ENCODE measurements at regions not wholly inside any gene's neighbourhood (a gene's known extent, or its start where the extent isn't known, plus 50 kb on each side); places are given as distances from the start of the nearest gene placed in this dataset.

DNA sequence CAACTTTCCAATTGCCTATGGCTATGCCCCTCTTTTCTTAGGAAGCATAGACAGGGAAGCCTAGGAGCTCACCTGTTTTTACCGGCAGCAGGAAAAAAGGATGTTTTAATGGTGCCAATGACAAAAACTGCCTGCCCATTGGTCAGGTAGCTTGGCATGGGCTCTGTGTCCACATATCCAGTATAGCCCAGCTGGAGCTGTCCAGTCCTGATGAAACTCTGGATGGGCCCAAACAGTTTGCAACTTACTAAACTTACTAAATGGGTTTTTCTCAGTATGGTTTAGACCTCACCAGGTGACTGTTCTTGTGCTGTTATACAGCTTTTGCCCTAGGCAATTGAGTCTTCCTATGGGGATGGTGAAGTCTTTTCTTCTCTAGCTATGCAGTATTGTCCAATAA lies 711.2 kb downstream of the AMY1C start:
- TF ChIP-seq, protein P1, sequence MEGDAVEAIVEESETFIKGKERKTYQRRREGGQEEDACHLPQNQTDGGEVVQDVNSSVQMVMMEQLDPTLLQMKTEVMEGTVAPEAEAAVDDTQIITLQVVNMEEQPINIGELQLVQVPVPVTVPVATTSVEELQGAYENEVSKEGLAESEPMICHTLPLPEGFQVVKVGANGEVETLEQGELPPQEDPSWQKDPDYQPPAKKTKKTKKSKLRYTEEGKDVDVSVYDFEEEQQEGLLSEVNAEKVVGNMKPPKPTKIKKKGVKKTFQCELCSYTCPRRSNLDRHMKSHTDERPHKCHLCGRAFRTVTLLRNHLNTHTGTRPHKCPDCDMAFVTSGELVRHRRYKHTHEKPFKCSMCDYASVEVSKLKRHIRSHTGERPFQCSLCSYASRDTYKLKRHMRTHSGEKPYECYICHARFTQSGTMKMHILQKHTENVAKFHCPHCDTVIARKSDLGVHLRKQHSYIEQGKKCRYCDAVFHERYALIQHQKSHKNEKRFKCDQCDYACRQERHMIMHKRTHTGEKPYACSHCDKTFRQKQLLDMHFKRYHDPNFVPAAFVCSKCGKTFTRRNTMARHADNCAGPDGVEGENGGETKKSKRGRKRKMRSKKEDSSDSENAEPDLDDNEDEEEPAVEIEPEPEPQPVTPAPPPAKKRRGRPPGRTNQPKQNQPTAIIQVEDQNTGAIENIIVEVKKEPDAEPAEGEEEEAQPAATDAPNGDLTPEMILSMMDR (IDR thresholded peaks at IDR 0.05; ENCODE audit: low read depth, low read length, missing input control), result no peak
- TF ChIP-seq SP1 (IDR thresholded peaks at IDR 0.05), result no peak
- TF ChIP-seq, protein P2, sequence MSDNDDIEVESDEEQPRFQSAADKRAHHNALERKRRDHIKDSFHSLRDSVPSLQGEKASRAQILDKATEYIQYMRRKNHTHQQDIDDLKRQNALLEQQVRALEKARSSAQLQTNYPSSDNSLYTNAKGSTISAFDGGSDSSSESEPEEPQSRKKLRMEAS (IDR thresholded peaks at IDR 0.05), result no peak
- no peak for TF ChIP-seq GABPA (IDR thresholded peaks at IDR 0.05 in 1 of 2, conservative IDR thresholded peaks at IDR 0.05 in 1 of 2)
- TF ChIP-seq TAF1 (conservative IDR thresholded peaks at IDR 0.05), result no peak
- no peak for TF ChIP-seq RAD21 (IDR thresholded peaks at IDR 0.05)
- TF ChIP-seq EGR1 (IDR thresholded peaks at IDR 0.05; ENCODE audit: low read depth in 2 of 2), result no peak
- TF ChIP-seq JUND (IDR thresholded peaks at IDR 0.05), result no peak
- no peak for TF ChIP-seq HNF4G (IDR thresholded peaks at IDR 0.05)
- TF ChIP-seq, protein P3, sequence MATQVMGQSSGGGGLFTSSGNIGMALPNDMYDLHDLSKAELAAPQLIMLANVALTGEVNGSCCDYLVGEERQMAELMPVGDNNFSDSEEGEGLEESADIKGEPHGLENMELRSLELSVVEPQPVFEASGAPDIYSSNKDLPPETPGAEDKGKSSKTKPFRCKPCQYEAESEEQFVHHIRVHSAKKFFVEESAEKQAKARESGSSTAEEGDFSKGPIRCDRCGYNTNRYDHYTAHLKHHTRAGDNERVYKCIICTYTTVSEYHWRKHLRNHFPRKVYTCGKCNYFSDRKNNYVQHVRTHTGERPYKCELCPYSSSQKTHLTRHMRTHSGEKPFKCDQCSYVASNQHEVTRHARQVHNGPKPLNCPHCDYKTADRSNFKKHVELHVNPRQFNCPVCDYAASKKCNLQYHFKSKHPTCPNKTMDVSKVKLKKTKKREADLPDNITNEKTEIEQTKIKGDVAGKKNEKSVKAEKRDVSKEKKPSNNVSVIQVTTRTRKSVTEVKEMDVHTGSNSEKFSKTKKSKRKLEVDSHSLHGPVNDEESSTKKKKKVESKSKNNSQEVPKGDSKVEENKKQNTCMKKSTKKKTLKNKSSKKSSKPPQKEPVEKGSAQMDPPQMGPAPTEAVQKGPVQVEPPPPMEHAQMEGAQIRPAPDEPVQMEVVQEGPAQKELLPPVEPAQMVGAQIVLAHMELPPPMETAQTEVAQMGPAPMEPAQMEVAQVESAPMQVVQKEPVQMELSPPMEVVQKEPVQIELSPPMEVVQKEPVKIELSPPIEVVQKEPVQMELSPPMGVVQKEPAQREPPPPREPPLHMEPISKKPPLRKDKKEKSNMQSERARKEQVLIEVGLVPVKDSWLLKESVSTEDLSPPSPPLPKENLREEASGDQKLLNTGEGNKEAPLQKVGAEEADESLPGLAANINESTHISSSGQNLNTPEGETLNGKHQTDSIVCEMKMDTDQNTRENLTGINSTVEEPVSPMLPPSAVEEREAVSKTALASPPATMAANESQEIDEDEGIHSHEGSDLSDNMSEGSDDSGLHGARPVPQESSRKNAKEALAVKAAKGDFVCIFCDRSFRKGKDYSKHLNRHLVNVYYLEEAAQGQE (IDR thresholded peaks at IDR 0.05), result peak; percentile 44
- no peak for TF ChIP-seq YY1 (IDR thresholded peaks at IDR 0.05)
- no peak for TF ChIP-seq RXRA (IDR thresholded peaks at IDR 0.05)
- TF ChIP-seq, protein P4, sequence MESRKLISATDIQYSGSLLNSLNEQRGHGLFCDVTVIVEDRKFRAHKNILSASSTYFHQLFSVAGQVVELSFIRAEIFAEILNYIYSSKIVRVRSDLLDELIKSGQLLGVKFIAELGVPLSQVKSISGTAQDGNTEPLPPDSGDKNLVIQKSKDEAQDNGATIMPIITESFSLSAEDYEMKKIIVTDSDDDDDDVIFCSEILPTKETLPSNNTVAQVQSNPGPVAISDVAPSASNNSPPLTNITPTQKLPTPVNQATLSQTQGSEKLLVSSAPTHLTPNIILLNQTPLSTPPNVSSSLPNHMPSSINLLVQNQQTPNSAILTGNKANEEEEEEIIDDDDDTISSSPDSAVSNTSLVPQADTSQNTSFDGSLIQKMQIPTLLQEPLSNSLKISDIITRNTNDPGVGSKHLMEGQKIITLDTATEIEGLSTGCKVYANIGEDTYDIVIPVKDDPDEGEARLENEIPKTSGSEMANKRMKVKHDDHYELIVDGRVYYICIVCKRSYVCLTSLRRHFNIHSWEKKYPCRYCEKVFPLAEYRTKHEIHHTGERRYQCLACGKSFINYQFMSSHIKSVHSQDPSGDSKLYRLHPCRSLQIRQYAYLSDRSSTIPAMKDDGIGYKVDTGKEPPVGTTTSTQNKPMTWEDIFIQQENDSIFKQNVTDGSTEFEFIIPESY (IDR thresholded peaks at IDR 0.05), result no peak
- TF ChIP-seq FOXA1 (IDR thresholded peaks at IDR 0.05), result no peak

All from liver (tissue), 3 donors.